Mucosa of rectum (tissue), 2 donors: ENCODE measurements at regions not wholly inside any gene's neighbourhood (a gene's known extent, or its start where the extent isn't known, plus 50 kb on each side); places are given as distances from the start of the nearest gene placed in this dataset.

Experiments used
- H3K27ac ChIP-seq, 2 donors: one replicate each; pipeline ENCODE4 v1.7.0; 2013; ENCODE audit warnings: inconsistent platforms in 2 of 2, low read depth in 2 of 2, low read length in 2 of 2
- H3K27me3 ChIP-seq, 2 donors: one replicate each; pipeline ENCODE4 v1.7.0; 2013; ENCODE audit warnings: low read length in 2 of 2; ENCODE audit not compliant: control insufficient read depth in 2 of 2, insufficient read depth in 2 of 2
- H3K36me3 ChIP-seq, 2 donors: one replicate each; pipeline ENCODE4 v1.7.0; 2013; ENCODE audit warnings: low read length in 2 of 2; ENCODE audit not compliant: control insufficient read depth in 2 of 2, insufficient read depth in 2 of 2
- H3K4me1 ChIP-seq, 2 donors: one replicate each; pipeline ENCODE4 v1.7.0; 2013; ENCODE audit warnings: low read length in 2 of 2, mild to moderate bottlenecking in 1 of 2; ENCODE audit not compliant: control insufficient read depth in 2 of 2, insufficient read depth in 2 of 2
- H3K4me3 ChIP-seq, 2 donors: one replicate each; pipeline ENCODE4 v1.7.0; 2013; ENCODE audit warnings: low read length in 2 of 2
- H3K9ac ChIP-seq, 2 donors: one replicate each; pipeline ENCODE4 v1.7.0; 2013; ENCODE audit warnings: low read length in 2 of 2, low read depth in 1 of 2, mild to moderate bottlenecking in 1 of 2
- H3K9me3 ChIP-seq, 2 donors: one replicate each; pipeline ENCODE4 v1.7.0; 2013; ENCODE audit warnings: low read length in 2 of 2; ENCODE audit not compliant: control insufficient read depth in 2 of 2
- donor health status: healthy.
- donor health status: Normal muscosa, but diverticular disease.

GRCh38 chr12:58361056-58361455, 419.7 kb downstream of the ATP23 start:
- Histone ChIP-seq H3K9ac (no peak overlapping the region), H3K27ac (no peak overlapping the region), H3K4me3 (no peak overlapping the region), H3K27me3 (no peaks in the 10 kb centered on the region), H3K9me3 (no peaks in the 10 kb centered on the region), H3K36me3 (no peaks in the 10 kb centered on the region), H3K4me1 (no peaks in the 10 kb centered on the region)

DNA sequence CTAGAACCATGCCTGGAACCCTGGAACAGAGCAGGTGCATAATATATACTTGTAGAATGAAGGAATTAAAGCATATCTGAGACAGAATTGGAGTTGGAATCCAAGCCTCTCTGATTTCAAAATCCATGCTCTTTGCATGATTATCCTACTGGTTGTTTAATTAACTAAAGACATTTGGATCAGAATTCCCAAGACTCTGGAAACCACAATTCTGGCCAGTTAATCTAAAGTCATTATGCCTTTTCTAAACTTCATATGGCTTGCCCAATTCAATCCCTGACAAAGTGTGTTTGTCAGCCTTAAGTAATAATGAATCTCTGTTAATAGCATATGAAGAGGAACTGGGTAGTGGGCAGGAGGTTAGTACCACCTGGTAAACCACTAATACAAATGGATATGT, 422.6 kb downstream of the ATP23 start:
- no peaks in the 10 kb centered on the region for H3K9me3 ChIP-seq
- H3K4me3 ChIP-seq, result no peak overlapping the region
- H3K36me3 ChIP-seq, result no peaks in the 10 kb centered on the region
- no peak overlapping the region for H3K27ac ChIP-seq
- H3K27me3 ChIP-seq, result no peaks in the 10 kb centered on the region
- no peak overlapping the region for H3K9ac ChIP-seq
- H3K4me1 ChIP-seq, result no peaks in the 10 kb centered on the region

- Histone ChIP-seq H3K9ac (no peak overlapping the region), H3K36me3 (no peaks in the 10 kb centered on the region), H3K4me1 (no peaks in the 10 kb centered on the region), H3K27ac (no peak overlapping the region), H3K9me3 (no peaks in the 10 kb centered on the region), H3K4me3 (no peak overlapping the region), H3K27me3 (no peaks in the 10 kb centered on the region)
Observed at GRCh38 chr12:58364389-58365086, 423.2 kb downstream of the ATP23 start.

- Histone ChIP-seq H3K9me3 (no peaks in the 10 kb centered on the region), H3K27me3 (no peaks in the 10 kb centered on the region), H3K36me3 (no peaks in the 10 kb centered on the region), H3K4me3 (no peak overlapping the region), H3K27ac (no peak overlapping the region), H3K4me1 (no peaks in the 10 kb centered on the region), H3K9ac (no peak overlapping the region)
Observed at GRCh38 chr12:58365087-58365390, 423.7 kb downstream of the ATP23 start.

DNA sequence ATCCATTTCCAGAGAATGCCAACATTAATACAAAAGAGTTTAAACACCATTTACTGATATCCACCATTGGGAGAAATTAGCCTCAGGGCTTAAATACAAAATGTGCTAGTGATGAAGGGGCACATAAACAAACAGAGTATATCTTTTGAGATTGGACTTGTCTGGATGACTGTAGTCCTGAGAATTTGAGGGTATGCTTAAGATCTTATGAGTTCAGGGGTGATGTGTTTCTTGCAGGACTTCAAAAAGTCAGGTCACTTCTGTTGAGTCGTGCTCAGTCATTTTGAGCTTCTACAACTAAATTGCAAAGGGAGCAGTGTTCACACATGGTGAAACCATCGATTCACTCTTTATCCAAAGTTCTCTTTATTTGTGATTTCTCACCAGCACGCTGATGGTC, 425.7 kb downstream of the ATP23 start:
- Histone ChIP-seq H3K9me3 (no peaks in the 10 kb centered on the region), H3K36me3 (no peaks in the 10 kb centered on the region), H3K27ac (no peak overlapping the region), H3K4me3 (no peak overlapping the region), H3K4me1 (no peaks in the 10 kb centered on the region), H3K9ac (no peak overlapping the region), H3K27me3 (no peaks in the 10 kb centered on the region)

DNA sequence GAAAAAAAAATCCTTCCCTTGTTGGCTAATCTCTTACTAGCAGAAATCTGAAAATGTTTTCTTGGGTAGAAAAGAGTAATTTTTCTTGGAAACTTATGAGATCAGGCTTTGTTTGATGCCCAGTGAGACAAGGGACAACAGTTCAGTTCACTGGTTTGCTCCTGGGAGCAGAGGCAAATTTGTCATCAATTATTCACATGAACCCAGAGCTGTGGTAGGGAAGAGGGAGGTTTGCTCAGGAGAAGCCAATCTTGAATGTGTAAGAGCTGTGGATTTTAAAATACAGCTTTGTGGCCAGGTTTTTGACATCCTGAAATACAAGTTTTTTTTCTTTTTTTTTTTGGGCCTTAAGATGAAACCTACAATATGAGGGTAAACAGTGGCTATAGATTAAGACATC, 426.6 kb downstream of the ATP23 start:
- H3K36me3 ChIP-seq, result no peaks in the 10 kb centered on the region
- H3K4me3 ChIP-seq, result no peak overlapping the region
- H3K9ac ChIP-seq, result no peak overlapping the region
- H3K27me3 ChIP-seq, result no peaks in the 10 kb centered on the region
- H3K9me3 ChIP-seq, result no peaks in the 10 kb centered on the region
- no peaks in the 10 kb centered on the region for H3K4me1 ChIP-seq
- H3K27ac ChIP-seq, result no peak overlapping the region

GRCh38 chr12:58369576-58369975, 428.2 kb downstream of the ATP23 start:
- Histone ChIP-seq H3K27me3 (no peaks in the 10 kb centered on the region), H3K4me1 (no peaks in the 10 kb centered on the region), H3K27ac (no peak overlapping the region), H3K4me3 (no peak overlapping the region), H3K9me3 (no peaks in the 10 kb centered on the region), H3K36me3 (no peaks in the 10 kb centered on the region), H3K9ac (no peak overlapping the region)

- Histone ChIP-seq H3K36me3 (no peaks in the 10 kb centered on the region), H3K27me3 (no peaks in the 10 kb centered on the region), H3K9me3 (no peaks in the 10 kb centered on the region), H3K4me1 (no peaks in the 10 kb centered on the region), H3K4me3 (no peak overlapping the region), H3K27ac (no peak overlapping the region), H3K9ac (no peak overlapping the region)
Observed at GRCh38 chr12:58372298-58372697, 430.9 kb downstream of the ATP23 start.

DNA sequence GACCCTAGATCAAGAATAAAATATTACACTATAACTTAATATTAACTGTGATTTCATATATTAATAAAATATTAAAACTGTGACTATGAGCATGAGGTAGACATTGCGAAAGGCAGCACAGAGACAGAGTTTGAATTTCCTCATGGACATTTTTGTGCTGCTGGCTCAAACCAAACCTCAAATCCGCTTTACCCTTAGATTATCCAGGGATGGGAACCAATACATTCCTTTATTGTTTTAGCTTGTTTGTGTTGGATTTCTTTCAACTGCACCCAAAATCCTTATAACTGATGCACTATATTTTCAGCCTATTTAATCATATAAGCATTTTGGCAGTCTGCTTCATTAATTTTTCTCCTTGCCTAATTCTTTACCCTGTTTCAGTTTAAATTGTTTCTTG, 436.7 kb downstream of the ATP23 start:
- no peak overlapping the region for H3K9ac ChIP-seq
- no peaks in the 10 kb centered on the region for H3K9me3 ChIP-seq
- no peak overlapping the region for H3K4me3 ChIP-seq
- no peaks in the 10 kb centered on the region for H3K4me1 ChIP-seq
- H3K27me3 ChIP-seq, result no peaks in the 10 kb centered on the region
- H3K27ac ChIP-seq, result no peak overlapping the region
- no peaks in the 10 kb centered on the region for H3K36me3 ChIP-seq

DNA sequence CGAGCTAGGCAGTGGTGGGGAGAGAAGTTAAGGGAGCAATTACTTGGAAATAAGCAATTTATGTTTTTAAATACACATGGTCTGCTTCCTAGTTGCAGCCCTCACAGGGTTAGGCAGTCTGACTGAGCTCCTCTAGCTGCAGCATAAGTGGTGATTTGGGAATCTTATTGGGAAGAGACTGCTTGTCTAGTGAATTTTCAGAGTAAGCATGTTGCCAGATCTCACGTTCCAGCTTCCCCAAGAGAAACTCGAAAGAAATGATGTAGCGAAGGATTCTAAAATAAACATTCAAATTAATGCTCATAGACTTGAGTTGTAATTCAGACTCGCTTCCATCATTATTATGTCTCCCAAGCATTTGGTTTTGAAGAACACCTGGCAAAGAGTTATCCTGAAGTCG, 440.2 kb downstream of the ATP23 start:
- no peaks in the 10 kb centered on the region for H3K36me3 ChIP-seq
- H3K27ac ChIP-seq, result no peak overlapping the region
- H3K27me3 ChIP-seq, result no peaks in the 10 kb centered on the region
- H3K9me3 ChIP-seq, result no peaks in the 10 kb centered on the region
- no peak overlapping the region for H3K9ac ChIP-seq
- H3K4me3 ChIP-seq, result no peak overlapping the region
- H3K4me1 ChIP-seq, result no peaks in the 10 kb centered on the region

DNA sequence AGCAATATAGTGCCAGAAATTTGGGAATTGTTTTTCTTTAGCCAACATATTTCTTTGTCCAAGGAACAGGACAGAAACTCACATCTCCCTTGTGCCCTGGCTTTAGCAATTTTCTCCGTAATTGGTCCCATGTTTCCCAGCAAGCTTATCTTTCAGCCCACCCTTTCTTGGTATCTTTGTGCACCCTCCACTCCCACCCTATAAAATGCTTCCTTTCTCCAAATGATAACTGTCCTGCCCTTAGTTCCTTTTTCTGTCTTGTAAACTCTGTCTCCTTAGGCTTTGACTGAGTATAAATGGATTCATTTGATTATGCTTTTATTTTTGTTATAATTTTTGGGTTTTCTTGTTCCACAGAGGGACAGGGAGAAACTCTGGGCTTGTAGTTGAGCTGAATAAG, 442.8 kb downstream of the ATP23 start:
- Histone ChIP-seq H3K9ac (no peak overlapping the region), H3K27me3 (no peaks in the 10 kb centered on the region), H3K9me3 (no peaks in the 10 kb centered on the region), H3K4me1 (no peaks in the 10 kb centered on the region), H3K36me3 (no peaks in the 10 kb centered on the region), H3K27ac (no peak overlapping the region), H3K4me3 (no peak overlapping the region)
